ENCODE measurements at regions not wholly inside any gene's neighbourhood (a gene's known extent, or its start where the extent isn't known, plus 50 kb on each side); places are given as distances from the start of the nearest gene placed in this dataset.

DNA sequence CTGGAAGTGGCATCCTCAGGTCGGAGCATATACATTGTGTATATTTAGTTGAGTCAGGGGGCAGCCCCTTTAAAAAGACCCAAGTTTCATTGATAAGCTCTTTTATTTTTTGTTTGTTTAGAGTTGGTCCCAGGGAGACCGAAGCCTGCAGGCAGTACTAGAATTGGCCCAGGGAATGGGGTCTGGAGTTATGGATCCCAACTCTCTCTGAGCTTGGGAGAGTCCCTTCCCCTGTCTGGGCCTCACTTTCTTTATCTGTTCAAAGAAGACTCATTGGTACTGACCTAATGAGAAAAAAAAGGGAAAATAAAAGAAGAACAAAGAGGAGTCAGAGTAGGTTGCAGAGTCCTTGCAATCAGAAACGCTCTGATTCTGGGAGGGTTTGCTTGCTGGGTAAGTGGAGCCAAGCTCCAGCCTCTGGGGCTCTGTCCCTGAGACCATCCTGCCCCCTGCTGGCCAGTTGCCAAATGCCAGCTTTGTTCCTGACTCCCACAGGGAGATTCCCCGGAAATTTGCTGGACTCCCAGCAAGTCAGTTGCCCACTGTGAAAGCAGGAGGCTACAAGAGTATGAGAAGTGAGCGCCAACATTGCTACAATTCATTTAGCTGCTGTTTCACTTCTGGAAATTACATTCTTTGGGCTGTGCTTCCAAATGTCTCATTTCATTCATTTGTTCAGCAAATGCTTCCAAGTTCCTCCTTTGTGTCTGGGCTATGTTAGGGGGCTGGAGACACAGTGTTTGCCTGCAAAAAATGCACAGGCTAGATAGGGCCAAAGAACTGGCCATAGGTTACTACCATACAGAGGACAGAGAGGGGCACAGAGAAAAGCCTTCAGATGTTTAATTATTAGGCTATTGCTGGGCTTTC, 156.2 kb downstream of the MELK start:
- TF ChIP-seq, protein P1, sequence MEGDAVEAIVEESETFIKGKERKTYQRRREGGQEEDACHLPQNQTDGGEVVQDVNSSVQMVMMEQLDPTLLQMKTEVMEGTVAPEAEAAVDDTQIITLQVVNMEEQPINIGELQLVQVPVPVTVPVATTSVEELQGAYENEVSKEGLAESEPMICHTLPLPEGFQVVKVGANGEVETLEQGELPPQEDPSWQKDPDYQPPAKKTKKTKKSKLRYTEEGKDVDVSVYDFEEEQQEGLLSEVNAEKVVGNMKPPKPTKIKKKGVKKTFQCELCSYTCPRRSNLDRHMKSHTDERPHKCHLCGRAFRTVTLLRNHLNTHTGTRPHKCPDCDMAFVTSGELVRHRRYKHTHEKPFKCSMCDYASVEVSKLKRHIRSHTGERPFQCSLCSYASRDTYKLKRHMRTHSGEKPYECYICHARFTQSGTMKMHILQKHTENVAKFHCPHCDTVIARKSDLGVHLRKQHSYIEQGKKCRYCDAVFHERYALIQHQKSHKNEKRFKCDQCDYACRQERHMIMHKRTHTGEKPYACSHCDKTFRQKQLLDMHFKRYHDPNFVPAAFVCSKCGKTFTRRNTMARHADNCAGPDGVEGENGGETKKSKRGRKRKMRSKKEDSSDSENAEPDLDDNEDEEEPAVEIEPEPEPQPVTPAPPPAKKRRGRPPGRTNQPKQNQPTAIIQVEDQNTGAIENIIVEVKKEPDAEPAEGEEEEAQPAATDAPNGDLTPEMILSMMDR (IDR thresholded peaks at IDR 0.05; ENCODE audit: borderline replicate concordance, control extremely low read depth, extremely low read depth, insufficient read depth, missing control alignments) = peak; percentile 92
- peak; percentile 79 for DNase-seq (ENCODE audit: low spot score)
- in situ Hi-C loops (cut with MboI; ENCODE audit: low sequenced_read_pairs, unreplicated experiment) = loop anchor here (25.0 kb wide), 1 partner anchor 317 kb away; the partner anchor contains the start of gene RNF38

DNA sequence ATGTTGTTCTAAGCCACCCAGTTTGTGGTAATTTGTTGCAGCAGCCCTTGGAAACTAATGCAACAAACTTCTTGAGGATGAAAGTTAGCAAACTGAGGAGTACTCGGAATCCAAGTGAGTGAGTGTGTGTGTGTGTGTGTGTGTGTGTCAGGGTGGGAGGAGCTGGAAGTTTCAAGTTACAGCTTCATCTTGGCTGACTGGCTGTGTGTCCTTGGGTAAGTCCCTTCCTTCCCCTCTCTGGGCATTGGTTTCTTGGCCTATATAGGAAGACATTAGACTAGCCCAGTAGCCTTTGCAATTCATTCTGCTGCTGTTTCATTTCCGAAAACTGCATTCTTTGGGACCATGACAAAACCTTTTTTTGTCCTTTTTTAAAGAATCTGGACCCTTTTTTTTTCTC, 157.2 kb downstream of the MELK start:
- in situ Hi-C loops (cut with MboI; ENCODE audit: low sequenced_read_pairs, unreplicated experiment) = loop anchor here (5.0 to 25.0 kb wide), 2 partner anchors 98 to 318 kb away; partner anchors contain the start of gene RNF38
- TF ChIP-seq, protein P1 (IDR thresholded peaks at IDR 0.05; ENCODE audit: borderline replicate concordance, control extremely low read depth, extremely low read depth, insufficient read depth, missing control alignments) = no peak
- DNase-seq (ENCODE audit: low spot score) = no peak

DNA sequence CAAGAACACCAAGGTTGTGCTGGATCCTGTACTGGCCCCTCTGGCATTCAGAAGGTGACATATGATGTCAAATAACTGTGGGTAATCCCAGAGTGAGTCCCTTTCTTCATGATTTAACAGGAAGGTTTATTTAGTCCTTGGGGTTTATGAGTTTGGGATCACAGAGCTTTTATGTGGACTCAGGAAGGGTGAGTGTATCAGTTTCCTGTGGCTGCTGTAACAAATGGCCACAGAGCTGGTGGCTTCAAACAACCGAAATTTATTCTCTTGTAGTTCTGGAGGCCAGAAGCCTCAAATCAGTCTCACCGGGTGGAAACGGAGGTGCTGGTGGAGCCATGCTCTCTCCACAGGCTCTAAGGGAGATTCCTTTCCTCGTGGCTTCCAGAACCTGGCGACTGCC, 157.7 kb downstream of the MELK start:
- in situ Hi-C loops (cut with MboI; ENCODE audit: low sequenced_read_pairs, unreplicated experiment) = loop anchor here (5.0 to 25.0 kb wide), 2 partner anchors 98 to 318 kb away; partner anchors contain the start of gene RNF38
- TF ChIP-seq, protein P1 (IDR thresholded peaks at IDR 0.05; ENCODE audit: borderline replicate concordance, control extremely low read depth, extremely low read depth, insufficient read depth, missing control alignments) = no peak
- DNase-seq (ENCODE audit: low spot score) = no peak

DNA sequence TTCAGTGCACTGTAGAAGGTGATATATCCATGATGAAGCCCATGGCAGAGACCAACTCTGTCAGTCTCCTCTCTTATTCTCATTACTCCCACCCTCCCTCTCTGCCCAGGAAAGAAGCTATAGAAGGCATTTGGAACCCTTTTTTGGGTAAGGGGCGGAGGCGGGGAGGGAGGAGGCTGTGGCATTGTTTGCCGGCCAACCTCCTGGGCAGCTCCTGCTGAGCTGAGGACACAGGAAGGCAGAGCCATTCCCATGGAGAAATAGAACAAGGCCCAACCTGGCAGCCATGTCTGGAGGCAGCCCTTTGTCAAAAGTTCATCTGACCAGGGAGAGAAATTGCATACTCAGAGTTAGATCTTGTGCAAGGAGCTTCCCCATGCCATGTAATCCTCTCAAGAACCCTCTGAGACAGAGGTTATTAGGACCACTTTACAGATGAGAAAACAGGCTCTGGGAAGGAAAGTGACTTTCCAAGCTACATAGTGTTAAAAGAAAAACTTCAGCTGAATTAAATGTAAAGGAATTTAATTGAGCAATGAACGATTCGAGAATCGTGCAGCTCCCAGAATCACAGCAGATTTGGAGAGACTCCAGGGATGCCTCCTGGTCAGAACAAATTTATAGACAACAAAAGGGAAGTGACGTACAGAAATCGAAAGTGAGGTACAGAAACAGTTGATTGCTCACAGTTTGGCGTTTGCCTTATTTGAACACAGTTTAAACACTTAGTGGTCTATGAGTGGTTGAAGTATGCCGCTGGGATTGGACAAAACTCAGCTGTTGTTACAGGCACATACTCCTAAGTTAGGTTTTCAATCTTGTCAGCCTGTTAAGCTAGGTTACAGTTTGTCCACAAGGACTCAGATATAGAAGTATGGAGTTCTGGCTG, 158.6 kb downstream of the MELK start:
- DNase-seq (ENCODE audit: low spot score) = no peak
- TF ChIP-seq, protein P1 (IDR thresholded peaks at IDR 0.05; ENCODE audit: borderline replicate concordance, control extremely low read depth, extremely low read depth, insufficient read depth, missing control alignments) = no peak
- in situ Hi-C loops (cut with MboI; ENCODE audit: low sequenced_read_pairs, unreplicated experiment) = loop anchor here (5.0 to 25.0 kb wide), 2 partner anchors 99 to 319 kb away; partner anchors contain the start of gene RNF38

DNA sequence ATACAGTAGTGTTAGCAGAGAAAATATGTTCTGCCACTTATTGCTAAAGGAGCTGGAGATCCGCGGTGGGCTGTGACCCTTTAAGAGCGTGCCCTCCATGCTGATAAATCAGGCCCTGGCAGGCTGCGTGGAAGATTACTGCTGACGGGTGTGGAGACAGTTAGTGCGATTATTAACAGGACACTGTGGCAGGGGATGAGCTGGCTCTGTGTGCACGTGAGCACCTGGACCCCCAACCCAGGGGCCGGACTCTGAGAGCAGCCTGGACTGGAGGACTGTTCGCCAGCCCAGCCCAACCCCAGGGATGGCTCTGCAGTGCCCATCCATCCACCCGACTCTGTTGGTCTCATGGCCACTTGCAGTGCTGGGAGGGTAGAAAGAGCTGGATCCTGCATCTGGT, 162.0 kb downstream of the MELK start:
- in situ Hi-C loops (cut with MboI; ENCODE audit: low sequenced_read_pairs, unreplicated experiment) = loop anchor here (5.0 to 25.0 kb wide), 2 partner anchors 102 to 322 kb away; partner anchors contain the start of gene RNF38
- DNase-seq (ENCODE audit: low spot score) = no peak
- TF ChIP-seq, protein P1 (IDR thresholded peaks at IDR 0.05; ENCODE audit: borderline replicate concordance, control extremely low read depth, extremely low read depth, insufficient read depth, missing control alignments) = no peak

DNA sequence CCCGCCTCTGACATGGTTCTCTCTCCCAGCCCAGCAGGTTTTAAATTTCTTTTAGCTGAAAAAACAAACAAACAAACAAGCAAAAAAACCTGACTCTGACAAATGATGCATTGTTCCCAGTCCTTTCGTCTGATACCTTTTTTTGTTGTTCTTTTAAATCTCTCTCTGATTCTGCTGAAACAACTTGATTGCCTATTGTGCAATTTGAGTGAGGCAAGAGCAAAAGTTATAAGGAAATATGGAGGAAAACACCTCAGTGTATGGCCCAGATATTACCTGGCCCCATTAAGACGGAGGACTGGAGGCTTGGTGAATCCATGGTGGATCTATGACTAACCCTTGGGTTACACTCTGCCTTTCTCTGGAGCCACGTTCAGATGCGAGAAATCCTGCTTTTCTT, 164.0 kb downstream of the MELK start:
- in situ Hi-C loops (cut with MboI; ENCODE audit: low sequenced_read_pairs, unreplicated experiment) = loop anchor here (25.0 kb wide), 1 partner anchor 324 kb away; the partner anchor contains the start of gene RNF38
- DNase-seq (ENCODE audit: low spot score) = no peak
- TF ChIP-seq, protein P1 (IDR thresholded peaks at IDR 0.05; ENCODE audit: borderline replicate concordance, control extremely low read depth, extremely low read depth, insufficient read depth, missing control alignments) = no peak
